AG10803 (cell line): ENCODE measurements at regions not wholly inside any gene's neighbourhood (a gene's known extent, or its start where the extent isn't known, plus 50 kb on each side); places are given as distances from the start of the nearest gene placed in this dataset.

Source experiments
- DNase-seq: peaks from one replicate; pipeline ENCODE4 v3.0.0; 2010; ENCODE audit warnings: low read depth
- H3K4me3 ChIP-seq: 2 replicates; pipeline ENCODE4 v1.5.1; 2011; ENCODE audit warnings: mild to moderate bottlenecking, low read length, control low read depth
- TF ChIP-seq, protein P1 (sequence below): conservative IDR thresholded peaks from 2 replicates; pipeline ENCODE4 v1.5.1; 2011; ENCODE audit warnings: mild to moderate bottlenecking, low read length, control low read depth, inconsistent platforms

DNA sequence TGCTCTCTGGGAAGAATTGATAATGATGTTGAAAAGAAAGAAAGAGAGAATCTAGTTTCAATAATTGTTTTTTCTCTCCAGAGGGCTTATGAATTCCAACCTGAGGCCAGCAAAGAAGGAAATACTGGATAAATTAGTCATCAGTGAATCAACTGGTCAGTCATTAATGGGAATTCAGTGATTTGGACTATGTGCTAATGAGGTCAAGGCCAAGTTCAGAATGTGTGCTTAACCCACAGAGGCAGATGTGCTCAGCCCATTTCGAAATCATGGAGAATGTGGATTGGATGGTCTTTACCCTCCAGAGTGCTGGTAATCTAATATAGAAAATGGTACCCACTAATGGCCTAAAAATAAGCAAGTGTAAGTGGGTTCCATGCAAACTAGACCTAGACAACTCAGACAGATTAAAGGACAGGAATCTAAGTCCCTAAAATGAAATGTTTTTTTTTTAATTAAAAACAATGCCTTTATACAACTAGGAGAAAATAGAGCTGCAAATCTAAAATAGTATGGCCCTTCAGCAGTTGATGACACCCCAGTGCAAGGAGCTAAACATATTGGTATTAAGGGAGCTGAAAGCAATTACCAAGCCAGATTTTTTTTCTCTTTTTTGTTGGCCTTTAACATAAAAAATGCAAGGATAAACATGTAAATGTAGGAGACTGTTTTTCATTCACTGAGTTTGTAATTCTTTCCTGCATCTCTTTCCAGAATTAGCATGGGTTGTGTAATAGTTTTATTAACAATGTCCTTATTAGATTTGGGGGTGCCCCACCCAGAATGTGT lies 296.9 kb downstream of the SATB2 start:
- no peak overlapping the region for H3K4me3 ChIP-seq
- DNase-seq: peak; percentile 96
- TF ChIP-seq, protein P1, sequence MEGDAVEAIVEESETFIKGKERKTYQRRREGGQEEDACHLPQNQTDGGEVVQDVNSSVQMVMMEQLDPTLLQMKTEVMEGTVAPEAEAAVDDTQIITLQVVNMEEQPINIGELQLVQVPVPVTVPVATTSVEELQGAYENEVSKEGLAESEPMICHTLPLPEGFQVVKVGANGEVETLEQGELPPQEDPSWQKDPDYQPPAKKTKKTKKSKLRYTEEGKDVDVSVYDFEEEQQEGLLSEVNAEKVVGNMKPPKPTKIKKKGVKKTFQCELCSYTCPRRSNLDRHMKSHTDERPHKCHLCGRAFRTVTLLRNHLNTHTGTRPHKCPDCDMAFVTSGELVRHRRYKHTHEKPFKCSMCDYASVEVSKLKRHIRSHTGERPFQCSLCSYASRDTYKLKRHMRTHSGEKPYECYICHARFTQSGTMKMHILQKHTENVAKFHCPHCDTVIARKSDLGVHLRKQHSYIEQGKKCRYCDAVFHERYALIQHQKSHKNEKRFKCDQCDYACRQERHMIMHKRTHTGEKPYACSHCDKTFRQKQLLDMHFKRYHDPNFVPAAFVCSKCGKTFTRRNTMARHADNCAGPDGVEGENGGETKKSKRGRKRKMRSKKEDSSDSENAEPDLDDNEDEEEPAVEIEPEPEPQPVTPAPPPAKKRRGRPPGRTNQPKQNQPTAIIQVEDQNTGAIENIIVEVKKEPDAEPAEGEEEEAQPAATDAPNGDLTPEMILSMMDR: no peak

DNA sequence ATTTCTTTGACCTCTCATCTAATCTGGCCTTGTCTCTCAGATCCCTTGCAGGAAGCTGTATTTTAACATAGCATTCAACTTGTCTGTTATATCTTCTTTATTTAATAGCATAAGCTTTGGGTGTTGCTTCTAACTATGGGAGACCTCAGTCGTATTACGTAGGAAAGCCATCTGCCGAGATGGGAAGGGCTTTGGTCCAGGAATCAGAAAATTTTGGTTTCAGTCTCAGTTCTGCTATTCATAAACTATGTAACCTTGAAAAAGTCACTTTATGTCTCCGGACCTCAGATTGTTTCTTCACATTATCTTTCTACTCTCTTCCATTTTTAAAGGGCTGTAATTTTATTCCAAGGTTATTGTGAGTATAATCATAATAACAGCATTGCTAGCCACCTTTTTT lies 297.7 kb downstream of the SATB2 start:
- DNase-seq: peak; percentile 50
- TF ChIP-seq, protein P1: no peak
- no peak overlapping the region for H3K4me3 ChIP-seq

- no peak overlapping the region for H3K4me3 ChIP-seq
- TF ChIP-seq, protein P1: no peak
- peak; percentile 40 for DNase-seq
Observed at GRCh38 chr2:199148076-199148845, 309.5 kb downstream of the SATB2 start.

- DNase-seq: peak; percentile 84
- no peak overlapping the region for H3K4me3 ChIP-seq
- TF ChIP-seq, protein P1: no peak
Observed at GRCh38 chr2:199147216-199147615, 310.5 kb downstream of the SATB2 start.

GRCh38 chr2:199144546-199144945 lies 313.2 kb downstream of the SATB2 start:
- H3K4me3 ChIP-seq: no peak overlapping the region
- DNase-seq: no peak
- TF ChIP-seq, protein P1: no peak

DNA sequence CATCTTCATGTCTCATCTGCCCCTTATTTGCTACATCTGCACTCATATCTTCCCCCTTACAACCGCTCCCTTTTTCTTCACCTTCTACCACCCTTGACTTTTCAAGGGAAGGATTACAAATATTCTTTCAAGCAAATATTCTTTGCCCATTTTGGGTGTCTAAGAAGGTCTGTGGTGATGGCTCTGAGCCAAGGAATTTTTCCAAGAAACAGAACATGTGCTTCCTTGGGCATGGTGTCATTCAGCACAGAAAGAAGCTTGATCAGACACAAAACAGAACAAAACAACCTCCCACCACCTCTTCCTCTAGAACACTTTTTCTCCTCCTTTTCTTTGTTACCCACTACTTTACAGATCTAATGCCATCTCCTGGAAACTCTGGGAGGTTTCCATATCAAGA lies 313.7 kb downstream of the SATB2 start:
- no peak overlapping the region for H3K4me3 ChIP-seq
- peak; percentile 35 for DNase-seq
- TF ChIP-seq, protein P1: no peak
